ENCODE measurements at regions not wholly inside any gene's neighbourhood (a gene's known extent, or its start where the extent isn't known, plus 50 kb on each side); places are given as distances from the start of the nearest gene placed in this dataset.

DNA sequence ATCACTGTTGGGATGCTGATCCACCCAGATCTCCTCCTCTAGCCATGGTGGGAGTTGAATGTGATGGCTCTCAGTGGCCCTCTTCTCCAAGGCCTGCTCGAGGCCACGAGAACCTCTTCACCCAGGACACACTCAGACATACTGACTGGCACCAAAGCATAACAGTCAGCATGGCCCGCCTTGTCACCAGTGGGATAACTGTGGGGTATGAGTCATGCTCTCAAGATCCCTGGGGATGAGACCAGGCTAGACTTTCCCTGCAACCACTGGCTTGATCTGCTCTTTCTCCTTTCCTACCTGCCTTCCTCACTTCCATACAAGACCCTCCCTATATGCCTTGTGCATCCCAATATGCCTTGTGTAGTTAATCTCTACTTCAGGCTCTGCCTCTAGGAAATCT, 66.8 kb downstream of the RIN2 start:
- Histone ChIP-seq H3K27me3 (replicated peaks; ENCODE audit: insufficient read depth) (no peaks in the 10 kb centered on the region), H3K36me3 (no peaks in the 10 kb centered on the region), H3K27ac (no peak overlapping the region), H3K4me1 (ENCODE audit: control insufficient read depth in 1 of 2, low read depth in 2 of 2) (no peaks in the 10 kb centered on the region), H3K9me3 (no peaks in the 10 kb centered on the region), H3K4me3 (no peak overlapping the region)
- DNase-seq (ENCODE audit: low spot score) (no peak), ATAC-seq (ENCODE audit: insufficient number of reproducible peaks, low FRiP score, low read depth) (no peak)
- TF ChIP-seq, protein P1, sequence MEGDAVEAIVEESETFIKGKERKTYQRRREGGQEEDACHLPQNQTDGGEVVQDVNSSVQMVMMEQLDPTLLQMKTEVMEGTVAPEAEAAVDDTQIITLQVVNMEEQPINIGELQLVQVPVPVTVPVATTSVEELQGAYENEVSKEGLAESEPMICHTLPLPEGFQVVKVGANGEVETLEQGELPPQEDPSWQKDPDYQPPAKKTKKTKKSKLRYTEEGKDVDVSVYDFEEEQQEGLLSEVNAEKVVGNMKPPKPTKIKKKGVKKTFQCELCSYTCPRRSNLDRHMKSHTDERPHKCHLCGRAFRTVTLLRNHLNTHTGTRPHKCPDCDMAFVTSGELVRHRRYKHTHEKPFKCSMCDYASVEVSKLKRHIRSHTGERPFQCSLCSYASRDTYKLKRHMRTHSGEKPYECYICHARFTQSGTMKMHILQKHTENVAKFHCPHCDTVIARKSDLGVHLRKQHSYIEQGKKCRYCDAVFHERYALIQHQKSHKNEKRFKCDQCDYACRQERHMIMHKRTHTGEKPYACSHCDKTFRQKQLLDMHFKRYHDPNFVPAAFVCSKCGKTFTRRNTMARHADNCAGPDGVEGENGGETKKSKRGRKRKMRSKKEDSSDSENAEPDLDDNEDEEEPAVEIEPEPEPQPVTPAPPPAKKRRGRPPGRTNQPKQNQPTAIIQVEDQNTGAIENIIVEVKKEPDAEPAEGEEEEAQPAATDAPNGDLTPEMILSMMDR (IDR thresholded peaks at IDR 0.05): no peak

DNA sequence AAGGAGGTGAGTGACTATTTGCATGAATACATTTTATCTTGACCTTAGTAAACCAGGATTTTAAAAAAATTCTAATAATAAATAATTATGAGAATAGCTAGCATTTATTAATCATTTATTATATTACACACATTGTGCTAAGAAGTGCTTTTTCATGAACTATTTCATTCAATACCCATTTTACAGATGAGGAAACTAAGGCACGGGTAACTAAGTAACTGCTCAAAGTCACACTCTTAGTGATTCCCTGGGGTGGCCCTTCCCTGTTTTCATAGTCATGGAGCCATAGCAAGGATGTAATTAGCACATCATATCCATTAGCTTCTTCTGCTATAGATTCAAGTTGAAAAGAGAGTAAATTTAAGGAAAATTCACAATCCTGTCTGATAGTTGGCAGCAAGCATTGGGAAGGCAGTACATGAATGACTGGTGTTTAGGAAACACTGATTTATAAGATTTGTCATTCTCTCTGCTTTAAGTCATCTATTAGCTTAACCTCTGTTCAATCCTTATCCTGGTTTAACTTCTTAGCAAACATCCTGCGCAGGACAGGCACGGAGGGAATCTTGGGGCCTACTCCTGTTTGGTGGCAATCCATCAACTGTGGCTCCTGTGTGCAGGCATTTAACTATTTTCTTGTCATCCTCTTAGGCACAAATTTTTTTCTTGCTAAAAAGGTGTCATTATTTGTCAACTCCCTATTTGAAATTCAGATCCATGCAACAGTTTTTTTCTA, 68.3 kb downstream of the RIN2 start:
- no peak for DNase-seq (ENCODE audit: low spot score)
- TF ChIP-seq, protein P1 (IDR thresholded peaks at IDR 0.05): no peak
- no peak for ATAC-seq (ENCODE audit: insufficient number of reproducible peaks, low FRiP score, low read depth)

DNA sequence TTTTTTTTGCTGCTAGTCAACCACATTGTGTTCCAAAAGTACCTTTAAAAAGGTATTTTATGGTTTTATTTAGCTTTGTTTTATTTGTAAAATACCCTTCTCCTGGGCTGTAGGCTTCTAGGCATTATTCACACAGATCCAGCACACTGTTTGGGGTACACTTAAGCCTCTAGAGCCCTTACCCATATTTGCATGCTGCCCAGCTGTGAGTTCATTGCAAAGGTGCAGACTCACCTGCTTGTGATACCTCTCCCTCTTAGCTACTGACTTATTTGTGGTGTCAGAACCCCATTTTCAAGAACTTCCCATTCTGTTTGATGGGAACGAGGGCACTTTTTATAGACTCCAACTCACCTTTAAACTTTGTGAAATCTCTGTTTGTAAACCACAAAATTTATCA, 69.8 kb downstream of the RIN2 start:
- DNase-seq (ENCODE audit: low spot score): no peak
- H3K27ac ChIP-seq: no peak overlapping the region
- no peaks in the 10 kb centered on the region for H3K27me3 ChIP-seq (replicated peaks; ENCODE audit: insufficient read depth)
- no peaks in the 10 kb centered on the region for H3K4me1 ChIP-seq (ENCODE audit: control insufficient read depth in 1 of 2, low read depth in 2 of 2)
- H3K9me3 ChIP-seq: no peaks in the 10 kb centered on the region
- ATAC-seq (ENCODE audit: insufficient number of reproducible peaks, low FRiP score, low read depth): no peak
- H3K36me3 ChIP-seq: no peaks in the 10 kb centered on the region
- TF ChIP-seq, protein P1 (IDR thresholded peaks at IDR 0.05): no peak
- H3K4me3 ChIP-seq: no peak overlapping the region

More for the DNA sequence above, 68.3 kb downstream of the RIN2 start:
- Histone ChIP-seq H3K9me3 (no peaks in the 10 kb centered on the region), H3K36me3 (no peaks in the 10 kb centered on the region), H3K4me3 (no peak overlapping the region), H3K27ac (no peak overlapping the region), H3K4me1 (ENCODE audit: control insufficient read depth in 1 of 2, low read depth in 2 of 2) (no peaks in the 10 kb centered on the region), H3K27me3 (replicated peaks; ENCODE audit: insufficient read depth) (no peaks in the 10 kb centered on the region)

DNA sequence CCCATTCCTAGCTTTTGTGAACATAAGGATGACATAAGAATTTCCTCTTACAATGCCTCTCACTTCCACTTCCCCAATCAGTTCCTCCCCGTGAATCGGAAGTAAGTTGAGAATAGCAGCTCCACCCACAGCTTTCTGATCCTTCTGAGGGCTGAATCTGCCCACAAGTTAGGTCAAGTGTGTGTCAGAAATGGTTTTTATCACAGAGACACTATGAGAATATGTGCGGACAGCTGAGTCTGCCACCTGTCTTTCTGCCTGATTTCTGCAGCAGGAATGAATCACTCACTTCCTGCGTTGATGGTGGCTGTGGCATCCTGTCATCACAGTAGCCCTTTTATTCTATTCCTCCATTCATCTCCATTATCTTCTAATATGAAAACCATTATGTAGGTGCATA, 70.2 kb downstream of the RIN2 start:
- Histone ChIP-seq H3K4me3 (no peak overlapping the region), H3K27me3 (replicated peaks; ENCODE audit: insufficient read depth) (no peaks in the 10 kb centered on the region), H3K9me3 (no peaks in the 10 kb centered on the region), H3K36me3 (no peaks in the 10 kb centered on the region), H3K4me1 (ENCODE audit: control insufficient read depth in 1 of 2, low read depth in 2 of 2) (no peaks in the 10 kb centered on the region), H3K27ac (no peak overlapping the region)
- ATAC-seq (ENCODE audit: insufficient number of reproducible peaks, low FRiP score, low read depth): no peak
- TF ChIP-seq, protein P1 (IDR thresholded peaks at IDR 0.05): no peak
- no peak for DNase-seq (ENCODE audit: low spot score)

DNA sequence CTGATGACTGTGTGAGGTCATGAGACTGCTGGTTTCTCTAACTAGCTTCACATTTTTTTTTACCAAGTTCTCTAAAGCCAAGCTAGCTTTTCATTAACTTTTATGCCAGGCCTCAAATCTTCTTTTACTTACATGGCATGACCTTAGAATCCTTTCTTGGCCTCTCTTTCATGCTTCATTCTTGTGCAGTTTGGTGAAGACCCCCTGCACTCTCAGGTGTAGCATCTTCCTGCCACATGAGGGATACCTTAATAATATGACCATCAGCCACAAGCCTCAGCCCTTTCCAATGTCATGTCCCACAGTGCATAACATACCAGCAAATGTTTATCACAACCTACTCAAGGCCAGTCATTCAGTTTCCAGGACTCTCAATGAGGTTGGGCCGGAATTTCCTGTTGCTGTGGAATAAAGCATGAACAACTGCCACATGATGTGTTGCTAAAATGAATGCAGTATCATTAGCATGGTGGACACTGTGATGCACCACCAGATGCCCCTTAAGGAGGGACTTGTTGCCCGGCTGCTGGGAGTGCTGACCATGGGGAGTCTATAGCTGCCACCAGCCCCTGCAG, 72.2 kb downstream of the RIN2 start:
- Histone ChIP-seq H3K4me1 (ENCODE audit: control insufficient read depth in 1 of 2, low read depth in 2 of 2) (no peaks in the 10 kb centered on the region), H3K27me3 (replicated peaks; ENCODE audit: insufficient read depth) (no peaks in the 10 kb centered on the region), H3K27ac (no peak overlapping the region), H3K36me3 (no peaks in the 10 kb centered on the region), H3K9me3 (no peaks in the 10 kb centered on the region), H3K4me3 (no peak overlapping the region)
- TF ChIP-seq, protein P1 (IDR thresholded peaks at IDR 0.05): no peak
- DNase-seq (ENCODE audit: low spot score): no peak
- ATAC-seq (ENCODE audit: insufficient number of reproducible peaks, low FRiP score, low read depth): no peak
